ENCODE measurements at regions not wholly inside any gene's neighbourhood (a gene's known extent, or its start where the extent isn't known, plus 50 kb on each side); places are given as distances from the start of the nearest gene placed in this dataset.

- TF ChIP-seq EZH2 (IDR thresholded peaks at IDR 0.05; ENCODE audit: borderline replicate concordance, low read length) (no peak), CTCF (conservative IDR thresholded peaks at IDR 0.05 in 1 of 2, IDR thresholded peaks at IDR 0.05 in 1 of 2; ENCODE audit: extremely low read depth in 1 of 2, insufficient read depth in 1 of 2, low read depth in 1 of 2, low read length in 2 of 2) (no peak)
Observed at GRCh38 chr9:95764533-95765319, 110.8 kb upstream of the ERCC6L2 start.
